GM23338 (cell line): ENCODE measurements at regions not wholly inside any gene's neighbourhood (a gene's known extent, or its start where the extent isn't known, plus 50 kb on each side); places are given as distances from the start of the nearest gene placed in this dataset.

Experiments
- ATAC-seq: fragments of 200-7000 bp; cut with Tn5 transposase; 3 replicates; pipeline ENCODE4 v1.9.1; 2020
- DNase-seq: peaks from one replicate; pipeline ENCODE4 v3.0.0-alpha.2; 2015; ENCODE audit warnings: low spot score
- H2AFZ ChIP-seq: fragments of 200-600 bp; sonication (generic); 2 replicates; pipeline ENCODE4 v1.8.0; 2016; ENCODE audit warnings: antibody characterized with exemption, mild to moderate bottlenecking, moderate library complexity
- H3F3A ChIP-seq: fragments of 200-600 bp; sonication (generic); replicated peaks from 2 replicates; pipeline ENCODE4 v1.8.0; 2017; ENCODE audit warnings: antibody characterized with exemption, mixed run types, low read depth
- H3K27ac ChIP-seq: fragments of 200-600 bp; sonication (generic); 2 replicates; pipeline ENCODE4 v1.6.1; 2016; ENCODE audit warnings: low read depth
- H3K27me3 ChIP-seq: fragments of 200-600 bp; sonication (generic); 2 replicates; pipeline ENCODE4 v1.8.0; 2016; ENCODE audit warnings: mild to moderate bottlenecking, mixed run types, moderate library complexity; ENCODE audit not compliant: insufficient read depth
- H3K36me3 ChIP-seq: fragments of 200-600 bp; sonication (generic); 2 replicates; pipeline ENCODE4 v1.8.0; 2016; ENCODE audit warnings: mild to moderate bottlenecking; ENCODE audit not compliant: insufficient read depth
- H3K4me1 ChIP-seq: fragments of 200-600 bp; sonication (generic); 2 replicates; pipeline ENCODE4 v1.8.0; 2016; ENCODE audit warnings: mild to moderate bottlenecking, moderate library complexity; ENCODE audit not compliant: insufficient read depth
- H3K4me2 ChIP-seq: fragments of 200-600 bp; sonication (generic); 2 replicates; pipeline ENCODE4 v1.7.1; 2017; ENCODE audit warnings: mixed run types
- H3K4me3 ChIP-seq: fragments of 200-600 bp; sonication (generic); 2 replicates; pipeline ENCODE4 v1.6.1; 2016; ENCODE audit warnings: mixed run types
- H3K79me2 ChIP-seq: fragments of 200-600 bp; sonication (generic); replicated peaks from 2 replicates; pipeline ENCODE4 v1.8.0; 2017; ENCODE audit warnings: mild to moderate bottlenecking; ENCODE audit not compliant: insufficient read depth
- H3K9me2 ChIP-seq: fragments of 200-600 bp; sonication (generic); 2 replicates; pipeline ENCODE4 v1.8.0; 2017; ENCODE audit not compliant: insufficient read depth
- H4K20me1 ChIP-seq: fragments of 200-600 bp; sonication (generic); replicated peaks from 2 replicates; pipeline ENCODE4 v1.8.0; 2017; ENCODE audit warnings: mild to moderate bottlenecking; ENCODE audit not compliant: insufficient read depth
- H3K27ac Mint-ChIP-seq: 2 replicates; pipeline ENCODE4 v1.8.0; 2020; ENCODE audit warnings: inconsistent platforms, mild to moderate bottlenecking, moderate library complexity, mixed read lengths
- H3K27me3 Mint-ChIP-seq: 3 replicates; pipeline ENCODE4 v1.8.0; 2022; ENCODE audit warnings: low read depth, mild to moderate bottlenecking, moderate library complexity, mixed read lengths, inconsistent platforms; ENCODE audit not compliant: insufficient read depth, poor library complexity
- H3K36me3 Mint-ChIP-seq: 3 replicates; pipeline ENCODE4 v1.8.0; 2021; ENCODE audit warnings: low read depth, mild to moderate bottlenecking, inconsistent platforms, moderate library complexity, mixed read lengths
- H3K4me1 Mint-ChIP-seq: 3 replicates; pipeline ENCODE4 v1.8.0; 2020; ENCODE audit warnings: mild to moderate bottlenecking, inconsistent platforms, mixed read lengths
- H3K4me3 Mint-ChIP-seq: 3 replicates; pipeline ENCODE4 v1.8.0; 2021; ENCODE audit warnings: moderate library complexity, mild to moderate bottlenecking, inconsistent platforms, mixed read lengths
- H3K9me3 Mint-ChIP-seq: 3 replicates; pipeline ENCODE4 v1.8.0; 2020; ENCODE audit warnings: moderate library complexity, mild to moderate bottlenecking, inconsistent platforms, mixed read lengths
- CREB1 ChIP-seq: fragments of 250-450 bp; sonication (Bioruptor Pico); IDR thresholded peaks from 2 replicates; pipeline ENCODE4 v1.5.0; 2020; ENCODE audit warnings: low read depth, mild to moderate bottlenecking, moderate library complexity
- EZH2 ChIP-seq: fragments of 200-600 bp; sonication (generic); IDR thresholded peaks from one replicate; pipeline ENCODE4 v1.8.0; 2017; ENCODE audit warnings: antibody characterized with exemption, mild to moderate bottlenecking, low read depth; ENCODE audit not compliant: unreplicated experiment
- EZH2phosphoT487 ChIP-seq: fragments of 200-600 bp; sonication (generic); IDR thresholded peaks from one replicate; pipeline ENCODE4 v1.8.1; 2018; ENCODE audit warnings: antibody characterized with exemption; ENCODE audit not compliant: unreplicated experiment
- JUNB ChIP-seq: IDR thresholded peaks from one replicate; pipeline ENCODE4 v1.6.1; 2016; ENCODE audit warnings: antibody characterized with exemption; ENCODE audit not compliant: unreplicated experiment
- NANOG ChIP-seq: IDR thresholded peaks from 2 replicates; pipeline ENCODE4 v1.6.1; 2016; ENCODE audit warnings: antibody characterized with exemption, borderline replicate concordance
- POLR2AphosphoS5 ChIP-seq: IDR thresholded peaks from 2 replicates; pipeline ENCODE4 v1.6.1; 2016; ENCODE audit warnings: antibody characterized with exemption, low read depth
- STAT1 ChIP-seq: IDR thresholded peaks from one replicate; pipeline ENCODE4 v1.6.1; 2016; ENCODE audit warnings: antibody characterized with exemption; ENCODE audit not compliant: unreplicated experiment
- ZNF114 ChIP-seq: fragments of 250-450 bp; sonication (Bioruptor Pico); IDR thresholded peaks from 2 replicates; pipeline ENCODE4 v1.5.0; 2020; ENCODE audit warnings: mild to moderate bottlenecking, moderate library complexity
- ZNF331 ChIP-seq: fragments of 250-450 bp; sonication (Bioruptor Pico); IDR thresholded peaks from 2 replicates; pipeline ENCODE4 v1.5.0; 2020; ENCODE audit warnings: low read depth, mild to moderate bottlenecking, moderate library complexity
- TF ChIP-seq, protein P1 (sequence below): fragments of 250-450 bp; sonication (Bioruptor Pico); IDR thresholded peaks from 2 replicates; pipeline ENCODE4 v1.5.0; 2020; ENCODE audit warnings: mild to moderate bottlenecking, moderate library complexity
- TF ChIP-seq, protein P2 (sequence below): IDR thresholded peaks from one replicate; pipeline ENCODE4 v1.6.1; 2018; ENCODE audit warnings: antibody characterized with exemption; ENCODE audit not compliant: unreplicated experiment
- TF ChIP-seq, protein P3 (sequence below), 2 experiments: fragments of 200-600 bp in 1 of 2; sonication (generic) in 1 of 2; conservative IDR thresholded peaks; 2 replicates each; pipeline versions ENCODE4 v1.5.1 to v1.6.1; 2016 to 2017; ENCODE audit warnings: antibody characterized with exemption in 2 of 2, low read depth in 2 of 2, mild to moderate bottlenecking in 2 of 2, moderate library complexity in 1 of 2

DNA sequence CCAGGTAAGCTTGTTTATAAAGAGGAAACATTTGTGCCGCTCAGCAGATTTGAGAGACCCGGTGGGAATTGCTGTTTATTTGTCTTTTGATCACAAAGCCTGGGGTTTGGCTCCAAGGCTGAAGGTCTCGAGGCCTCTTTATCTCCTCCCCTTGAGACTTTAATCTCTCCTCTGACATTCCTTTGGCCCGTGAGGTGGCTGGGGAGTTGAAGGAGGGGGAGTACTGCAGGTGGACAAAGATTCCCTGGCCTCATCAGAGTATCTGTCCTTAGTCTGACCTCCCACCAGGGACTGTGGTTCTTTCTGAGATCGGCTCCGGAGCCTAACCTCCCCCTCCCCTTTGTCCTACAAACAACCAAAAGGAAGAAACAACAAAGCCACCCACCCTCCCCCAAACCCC lies 216.5 kb downstream of the MID1IP1 start:
- Histone ChIP-seq H3K27ac (no peak overlapping the region), H3K79me2 (no peaks in the 10 kb centered on the region), H3K4me3 (no peak overlapping the region), H3K4me1 (no peaks in the 10 kb centered on the region), H2AFZ (no peak overlapping the region), H3F3A (no peaks in the 10 kb centered on the region), H3K9me2 (0 out of 2 replicates have a peak, but pooled peaks cover 3% of the 10 kb centered on the region), H3K27me3 (no peaks in the 10 kb centered on the region), H4K20me1 (no peaks in the 10 kb centered on the region), H3K36me3 (no peaks in the 10 kb centered on the region), H3K4me2 (no peak overlapping the region)
- no peak overlapping the region for H3K4me3 Mint-ChIP-seq
- no peaks in the 10 kb centered on the region for H3K9me3 Mint-ChIP-seq
- H3K27me3 Mint-ChIP-seq: no peaks in the 10 kb centered on the region
- no peak for TF ChIP-seq STAT1
- TF ChIP-seq, protein P1, sequence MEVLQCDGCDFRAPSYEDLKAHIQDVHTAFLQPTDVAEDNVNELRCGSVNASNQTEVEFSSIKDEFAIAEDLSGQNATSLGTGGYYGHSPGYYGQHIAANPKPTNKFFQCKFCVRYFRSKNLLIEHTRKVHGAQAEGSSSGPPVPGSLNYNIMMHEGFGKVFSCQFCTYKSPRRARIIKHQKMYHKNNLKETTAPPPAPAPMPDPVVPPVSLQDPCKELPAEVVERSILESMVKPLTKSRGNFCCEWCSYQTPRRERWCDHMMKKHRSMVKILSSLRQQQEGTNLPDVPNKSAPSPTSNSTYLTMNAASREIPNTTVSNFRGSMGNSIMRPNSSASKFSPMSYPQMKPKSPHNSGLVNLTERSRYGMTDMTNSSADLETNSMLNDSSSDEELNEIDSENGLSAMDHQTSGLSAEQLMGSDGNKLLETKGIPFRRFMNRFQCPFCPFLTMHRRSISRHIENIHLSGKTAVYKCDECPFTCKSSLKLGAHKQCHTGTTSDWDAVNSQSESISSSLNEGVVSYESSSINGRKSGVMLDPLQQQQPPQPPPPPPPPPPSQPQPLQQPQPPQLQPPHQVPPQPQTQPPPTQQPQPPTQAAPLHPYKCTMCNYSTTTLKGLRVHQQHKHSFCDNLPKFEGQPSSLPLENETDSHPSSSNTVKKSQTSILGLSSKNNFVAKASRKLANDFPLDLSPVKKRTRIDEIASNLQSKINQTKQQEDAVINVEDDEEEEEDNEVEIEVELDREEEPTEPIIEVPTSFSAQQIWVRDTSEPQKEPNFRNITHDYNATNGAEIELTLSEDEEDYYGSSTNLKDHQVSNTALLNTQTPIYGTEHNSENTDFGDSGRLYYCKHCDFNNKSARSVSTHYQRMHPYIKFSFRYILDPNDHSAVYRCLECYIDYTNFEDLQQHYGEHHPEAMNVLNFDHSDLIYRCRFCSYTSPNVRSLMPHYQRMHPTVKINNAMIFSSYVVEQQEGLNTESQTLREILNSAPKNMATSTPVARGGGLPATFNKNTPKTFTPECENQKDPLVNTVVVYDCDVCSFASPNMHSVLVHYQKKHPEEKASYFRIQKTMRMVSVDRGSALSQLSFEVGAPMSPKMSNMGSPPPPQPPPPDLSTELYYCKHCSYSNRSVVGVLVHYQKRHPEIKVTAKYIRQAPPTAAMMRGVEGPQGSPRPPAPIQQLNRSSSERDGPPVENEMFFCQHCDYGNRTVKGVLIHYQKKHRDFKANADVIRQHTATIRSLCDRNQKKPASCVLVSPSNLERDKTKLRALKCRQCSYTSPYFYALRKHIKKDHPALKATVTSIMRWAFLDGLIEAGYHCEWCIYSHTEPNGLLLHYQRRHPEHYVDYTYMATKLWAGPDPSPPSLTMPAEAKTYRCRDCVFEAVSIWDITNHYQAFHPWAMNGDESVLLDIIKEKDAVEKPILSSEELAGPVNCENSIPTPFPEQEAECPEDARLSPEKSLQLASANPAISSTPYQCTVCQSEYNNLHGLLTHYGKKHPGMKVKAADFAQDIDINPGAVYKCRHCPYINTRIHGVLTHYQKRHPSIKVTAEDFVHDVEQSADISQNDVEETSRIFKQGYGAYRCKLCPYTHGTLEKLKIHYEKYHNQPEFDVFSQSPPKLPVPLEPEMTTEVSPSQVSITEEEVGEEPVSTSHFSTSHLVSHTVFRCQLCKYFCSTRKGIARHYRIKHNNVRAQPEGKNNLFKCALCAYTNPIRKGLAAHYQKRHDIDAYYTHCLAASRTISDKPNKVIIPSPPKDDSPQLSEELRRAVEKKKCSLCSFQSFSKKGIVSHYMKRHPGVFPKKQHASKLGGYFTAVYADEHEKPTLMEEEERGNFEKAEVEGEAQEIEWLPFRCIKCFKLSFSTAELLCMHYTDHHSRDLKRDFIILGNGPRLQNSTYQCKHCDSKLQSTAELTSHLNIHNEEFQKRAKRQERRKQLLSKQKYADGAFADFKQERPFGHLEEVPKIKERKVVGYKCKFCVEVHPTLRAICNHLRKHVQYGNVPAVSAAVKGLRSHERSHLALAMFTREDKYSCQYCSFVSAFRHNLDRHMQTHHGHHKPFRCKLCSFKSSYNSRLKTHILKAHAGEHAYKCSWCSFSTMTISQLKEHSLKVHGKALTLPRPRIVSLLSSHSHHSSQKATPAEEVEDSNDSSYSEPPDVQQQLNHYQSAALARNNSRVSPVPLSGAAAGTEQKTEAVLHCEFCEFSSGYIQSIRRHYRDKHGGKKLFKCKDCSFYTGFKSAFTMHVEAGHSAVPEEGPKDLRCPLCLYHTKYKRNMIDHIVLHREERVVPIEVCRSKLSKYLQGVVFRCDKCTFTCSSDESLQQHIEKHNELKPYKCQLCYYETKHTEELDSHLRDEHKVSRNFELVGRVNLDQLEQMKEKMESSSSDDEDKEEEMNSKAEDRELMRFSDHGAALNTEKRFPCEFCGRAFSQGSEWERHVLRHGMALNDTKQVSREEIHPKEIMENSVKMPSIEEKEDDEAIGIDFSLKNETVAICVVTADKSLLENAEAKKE (CRISPR knock-in tag): no peak
- TF ChIP-seq ZNF114: no peak
- TF ChIP-seq EZH2: no peak
- DNase-seq: peak; percentile 2
- no peak overlapping the region for H3K27ac Mint-ChIP-seq
- H3K4me1 Mint-ChIP-seq: peaks cover 7% of the 10 kb centered on the region
- ATAC-seq: peak; percentile 68
- H3K36me3 Mint-ChIP-seq: no peaks in the 10 kb centered on the region

DNA sequence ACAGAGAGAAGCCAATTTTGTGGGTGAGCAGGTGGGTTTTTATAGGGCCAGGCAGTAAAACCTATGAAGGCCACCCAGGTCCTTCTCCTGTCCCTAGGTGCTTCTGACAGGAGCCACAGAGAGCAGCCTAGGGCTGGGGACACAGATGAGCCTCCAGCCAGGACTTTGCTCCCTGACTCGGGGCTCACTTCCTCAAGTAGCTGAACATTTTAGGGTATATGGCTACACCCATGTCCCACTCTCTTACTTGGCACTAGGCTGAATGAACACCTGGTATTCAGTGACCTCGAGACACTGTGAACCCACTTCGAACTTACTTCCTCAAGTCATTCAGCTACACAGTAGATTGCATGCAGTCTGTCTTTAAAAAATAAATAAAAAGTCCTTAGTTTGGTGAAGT lies 217.3 kb downstream of the MID1IP1 start:
- 0 out of 2 replicates have a peak, but pooled peaks cover 3% of the 10 kb centered on the region for H3K9me2 ChIP-seq
- H3K36me3 ChIP-seq: no peaks in the 10 kb centered on the region
- no peak for ATAC-seq
- Mint-ChIP-seq H3K27me3 (no peaks in the 10 kb centered on the region), H3K27ac (no peak overlapping the region), H3K4me1 (peaks cover 7% of the 10 kb centered on the region), H3K4me3 (no peak overlapping the region), H3K36me3 (no peaks in the 10 kb centered on the region), H3K9me3 (no peaks in the 10 kb centered on the region)
- H3K27me3 ChIP-seq: no peaks in the 10 kb centered on the region
- H3K4me1 ChIP-seq: no peaks in the 10 kb centered on the region
- no peak overlapping the region for H2AFZ ChIP-seq
- no peaks in the 10 kb centered on the region for H3K79me2 ChIP-seq
- no peak for DNase-seq
- H3K4me2 ChIP-seq: no peak overlapping the region
- no peaks in the 10 kb centered on the region for H3F3A ChIP-seq
- no peaks in the 10 kb centered on the region for H4K20me1 ChIP-seq
- no peak overlapping the region for H3K4me3 ChIP-seq
- H3K27ac ChIP-seq: no peak overlapping the region
- TF ChIP-seq, protein P2, sequence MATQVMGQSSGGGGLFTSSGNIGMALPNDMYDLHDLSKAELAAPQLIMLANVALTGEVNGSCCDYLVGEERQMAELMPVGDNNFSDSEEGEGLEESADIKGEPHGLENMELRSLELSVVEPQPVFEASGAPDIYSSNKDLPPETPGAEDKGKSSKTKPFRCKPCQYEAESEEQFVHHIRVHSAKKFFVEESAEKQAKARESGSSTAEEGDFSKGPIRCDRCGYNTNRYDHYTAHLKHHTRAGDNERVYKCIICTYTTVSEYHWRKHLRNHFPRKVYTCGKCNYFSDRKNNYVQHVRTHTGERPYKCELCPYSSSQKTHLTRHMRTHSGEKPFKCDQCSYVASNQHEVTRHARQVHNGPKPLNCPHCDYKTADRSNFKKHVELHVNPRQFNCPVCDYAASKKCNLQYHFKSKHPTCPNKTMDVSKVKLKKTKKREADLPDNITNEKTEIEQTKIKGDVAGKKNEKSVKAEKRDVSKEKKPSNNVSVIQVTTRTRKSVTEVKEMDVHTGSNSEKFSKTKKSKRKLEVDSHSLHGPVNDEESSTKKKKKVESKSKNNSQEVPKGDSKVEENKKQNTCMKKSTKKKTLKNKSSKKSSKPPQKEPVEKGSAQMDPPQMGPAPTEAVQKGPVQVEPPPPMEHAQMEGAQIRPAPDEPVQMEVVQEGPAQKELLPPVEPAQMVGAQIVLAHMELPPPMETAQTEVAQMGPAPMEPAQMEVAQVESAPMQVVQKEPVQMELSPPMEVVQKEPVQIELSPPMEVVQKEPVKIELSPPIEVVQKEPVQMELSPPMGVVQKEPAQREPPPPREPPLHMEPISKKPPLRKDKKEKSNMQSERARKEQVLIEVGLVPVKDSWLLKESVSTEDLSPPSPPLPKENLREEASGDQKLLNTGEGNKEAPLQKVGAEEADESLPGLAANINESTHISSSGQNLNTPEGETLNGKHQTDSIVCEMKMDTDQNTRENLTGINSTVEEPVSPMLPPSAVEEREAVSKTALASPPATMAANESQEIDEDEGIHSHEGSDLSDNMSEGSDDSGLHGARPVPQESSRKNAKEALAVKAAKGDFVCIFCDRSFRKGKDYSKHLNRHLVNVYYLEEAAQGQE: no peak
- TF ChIP-seq NANOG: no peak
- no peak for TF ChIP-seq ZNF114
- no peak for TF ChIP-seq EZH2
- TF ChIP-seq ZNF331 (CRISPR knock-in tag): no peak
- TF ChIP-seq JUNB: no peak
- TF ChIP-seq, protein P3, sequence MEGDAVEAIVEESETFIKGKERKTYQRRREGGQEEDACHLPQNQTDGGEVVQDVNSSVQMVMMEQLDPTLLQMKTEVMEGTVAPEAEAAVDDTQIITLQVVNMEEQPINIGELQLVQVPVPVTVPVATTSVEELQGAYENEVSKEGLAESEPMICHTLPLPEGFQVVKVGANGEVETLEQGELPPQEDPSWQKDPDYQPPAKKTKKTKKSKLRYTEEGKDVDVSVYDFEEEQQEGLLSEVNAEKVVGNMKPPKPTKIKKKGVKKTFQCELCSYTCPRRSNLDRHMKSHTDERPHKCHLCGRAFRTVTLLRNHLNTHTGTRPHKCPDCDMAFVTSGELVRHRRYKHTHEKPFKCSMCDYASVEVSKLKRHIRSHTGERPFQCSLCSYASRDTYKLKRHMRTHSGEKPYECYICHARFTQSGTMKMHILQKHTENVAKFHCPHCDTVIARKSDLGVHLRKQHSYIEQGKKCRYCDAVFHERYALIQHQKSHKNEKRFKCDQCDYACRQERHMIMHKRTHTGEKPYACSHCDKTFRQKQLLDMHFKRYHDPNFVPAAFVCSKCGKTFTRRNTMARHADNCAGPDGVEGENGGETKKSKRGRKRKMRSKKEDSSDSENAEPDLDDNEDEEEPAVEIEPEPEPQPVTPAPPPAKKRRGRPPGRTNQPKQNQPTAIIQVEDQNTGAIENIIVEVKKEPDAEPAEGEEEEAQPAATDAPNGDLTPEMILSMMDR (conservative IDR thresholded peaks at IDR 0.05; ENCODE audit: low read depth in 2 of 2): no peak
- TF ChIP-seq CREB1 (CRISPR knock-in tag): no peak
- no peak for TF ChIP-seq POLR2AphosphoS5
- TF ChIP-seq EZH2phosphoT487: no peak
